Activated naive CD4-positive, alpha-beta T cell treated with anti-CD3 and anti-CD28 coated beads, Interleukin-2, amount 50 U/mL, for 16 hours (primary cell): ENCODE measurements at regions not wholly inside any gene's neighbourhood (a gene's known extent, or its start where the extent isn't known, plus 50 kb on each side); places are given as distances from the start of the nearest gene placed in this dataset.

ENCODE experiments used
- DNase-seq: peaks from one replicate; pipeline ENCODE4 v3.0.0-alpha.2; 2020

- no peak for DNase-seq
Measured at GRCh38 chr6:133191323-133191722, 49.8 kb upstream of the EYA4 start.
